ENCODE measurements at regions not wholly inside any gene's neighbourhood (a gene's known extent, or its start where the extent isn't known, plus 50 kb on each side); places are given as distances from the start of the nearest gene placed in this dataset.

DNA sequence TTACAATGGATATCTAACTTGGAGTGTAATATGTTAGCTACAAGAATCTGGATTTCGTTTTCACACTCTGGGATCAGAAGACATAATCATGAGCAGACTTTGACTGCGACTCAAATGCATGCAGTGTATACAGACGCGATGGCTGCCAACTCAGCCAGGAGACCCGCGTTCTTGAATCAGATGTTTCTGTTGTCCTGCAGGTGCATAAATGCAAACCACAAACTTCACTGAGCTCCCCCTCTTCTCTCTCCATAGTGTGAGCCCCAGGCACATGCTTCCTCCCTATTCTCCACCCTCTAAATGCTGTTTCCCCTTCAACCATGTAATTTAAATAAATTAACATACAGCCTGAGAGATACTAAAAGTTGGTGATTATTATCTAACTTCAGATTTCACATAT is 347.9 kb downstream of the DCHS2 start:
- no peaks in the 10 kb centered on the region for H3K4me1 ChIP-seq (ENCODE audit: control insufficient read depth, insufficient read depth, low read length)
- POLR2A ChIA-PET: no interaction called here
- no peaks in the 10 kb centered on the region for H3K36me3 ChIP-seq (ENCODE audit: control insufficient read depth, insufficient read depth, low read length)
- in situ Hi-C loops (cut with HindIII; ENCODE audit: low pct_unique_long_range_greater_than_20kb, low sequenced_read_pairs) (no loop called here), intact Hi-C loops (cut with micrococcal nuclease; ENCODE audit: unreplicated experiment) (no loop called here)
- no peaks in the 10 kb centered on the region for H3K9me3 ChIP-seq (ENCODE audit: control insufficient read depth, insufficient read depth, low read depth, low read length)
- no peak overlapping the region for H3K4me3 ChIP-seq (ENCODE audit: low read depth in 2 of 2, low read length in 2 of 2)
- DNase-seq (ENCODE audit: low read depth, low spot score) (no peak), ATAC-seq (no peak)
- TF ChIP-seq, protein P1, sequence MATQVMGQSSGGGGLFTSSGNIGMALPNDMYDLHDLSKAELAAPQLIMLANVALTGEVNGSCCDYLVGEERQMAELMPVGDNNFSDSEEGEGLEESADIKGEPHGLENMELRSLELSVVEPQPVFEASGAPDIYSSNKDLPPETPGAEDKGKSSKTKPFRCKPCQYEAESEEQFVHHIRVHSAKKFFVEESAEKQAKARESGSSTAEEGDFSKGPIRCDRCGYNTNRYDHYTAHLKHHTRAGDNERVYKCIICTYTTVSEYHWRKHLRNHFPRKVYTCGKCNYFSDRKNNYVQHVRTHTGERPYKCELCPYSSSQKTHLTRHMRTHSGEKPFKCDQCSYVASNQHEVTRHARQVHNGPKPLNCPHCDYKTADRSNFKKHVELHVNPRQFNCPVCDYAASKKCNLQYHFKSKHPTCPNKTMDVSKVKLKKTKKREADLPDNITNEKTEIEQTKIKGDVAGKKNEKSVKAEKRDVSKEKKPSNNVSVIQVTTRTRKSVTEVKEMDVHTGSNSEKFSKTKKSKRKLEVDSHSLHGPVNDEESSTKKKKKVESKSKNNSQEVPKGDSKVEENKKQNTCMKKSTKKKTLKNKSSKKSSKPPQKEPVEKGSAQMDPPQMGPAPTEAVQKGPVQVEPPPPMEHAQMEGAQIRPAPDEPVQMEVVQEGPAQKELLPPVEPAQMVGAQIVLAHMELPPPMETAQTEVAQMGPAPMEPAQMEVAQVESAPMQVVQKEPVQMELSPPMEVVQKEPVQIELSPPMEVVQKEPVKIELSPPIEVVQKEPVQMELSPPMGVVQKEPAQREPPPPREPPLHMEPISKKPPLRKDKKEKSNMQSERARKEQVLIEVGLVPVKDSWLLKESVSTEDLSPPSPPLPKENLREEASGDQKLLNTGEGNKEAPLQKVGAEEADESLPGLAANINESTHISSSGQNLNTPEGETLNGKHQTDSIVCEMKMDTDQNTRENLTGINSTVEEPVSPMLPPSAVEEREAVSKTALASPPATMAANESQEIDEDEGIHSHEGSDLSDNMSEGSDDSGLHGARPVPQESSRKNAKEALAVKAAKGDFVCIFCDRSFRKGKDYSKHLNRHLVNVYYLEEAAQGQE (IDR thresholded peaks at IDR 0.05; ENCODE audit: insufficient read depth in 1 of 2, low read depth in 2 of 2, low read length in 1 of 2): no peak
- TF ChIP-seq SIN3A (IDR thresholded peaks at IDR 0.05; ENCODE audit: borderline replicate concordance, insufficient read depth, low read depth, low read length) (no peak), TCF7L2 (IDR thresholded peaks at IDR 0.05; ENCODE audit: low read depth, low read length) (no peak), POLR2AphosphoS5 (IDR thresholded peaks at IDR 0.05; ENCODE audit: low read depth, low read length) (no peak)
- TF ChIP-seq, protein P2, sequence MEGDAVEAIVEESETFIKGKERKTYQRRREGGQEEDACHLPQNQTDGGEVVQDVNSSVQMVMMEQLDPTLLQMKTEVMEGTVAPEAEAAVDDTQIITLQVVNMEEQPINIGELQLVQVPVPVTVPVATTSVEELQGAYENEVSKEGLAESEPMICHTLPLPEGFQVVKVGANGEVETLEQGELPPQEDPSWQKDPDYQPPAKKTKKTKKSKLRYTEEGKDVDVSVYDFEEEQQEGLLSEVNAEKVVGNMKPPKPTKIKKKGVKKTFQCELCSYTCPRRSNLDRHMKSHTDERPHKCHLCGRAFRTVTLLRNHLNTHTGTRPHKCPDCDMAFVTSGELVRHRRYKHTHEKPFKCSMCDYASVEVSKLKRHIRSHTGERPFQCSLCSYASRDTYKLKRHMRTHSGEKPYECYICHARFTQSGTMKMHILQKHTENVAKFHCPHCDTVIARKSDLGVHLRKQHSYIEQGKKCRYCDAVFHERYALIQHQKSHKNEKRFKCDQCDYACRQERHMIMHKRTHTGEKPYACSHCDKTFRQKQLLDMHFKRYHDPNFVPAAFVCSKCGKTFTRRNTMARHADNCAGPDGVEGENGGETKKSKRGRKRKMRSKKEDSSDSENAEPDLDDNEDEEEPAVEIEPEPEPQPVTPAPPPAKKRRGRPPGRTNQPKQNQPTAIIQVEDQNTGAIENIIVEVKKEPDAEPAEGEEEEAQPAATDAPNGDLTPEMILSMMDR (IDR thresholded peaks at IDR 0.05): no peak
- CTCF ChIA-PET: no interaction called here
- no peaks in the 10 kb centered on the region for H3K27me3 ChIP-seq (ENCODE audit: control insufficient read depth, insufficient read depth, low read length)
- BruUV-seq (replicated peaks): no TSS peak
- no peak overlapping the region for H3K27ac ChIP-seq (ENCODE audit: low read length)

DNA sequence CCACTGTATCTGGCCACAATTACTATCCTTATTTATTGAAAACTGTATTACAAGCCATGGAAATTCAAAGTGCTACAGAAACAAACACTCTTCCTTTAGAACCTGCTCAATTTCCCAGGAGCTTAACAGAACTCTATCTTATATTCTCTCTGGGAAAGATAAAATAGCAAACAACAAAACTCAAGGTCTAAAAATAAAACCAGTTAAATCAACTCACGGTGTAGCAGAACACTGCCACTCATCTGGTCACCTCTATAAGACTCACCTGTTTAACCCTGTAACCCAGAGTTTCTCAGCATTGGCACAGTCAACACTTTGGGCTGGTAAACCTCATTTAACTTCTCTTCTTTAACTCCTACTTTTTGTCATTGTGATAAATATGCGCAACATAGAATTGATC is 348.9 kb downstream of the DCHS2 start:
- ATAC-seq (no peak), DNase-seq (ENCODE audit: low read depth, low spot score) (no peak)
- ChIA-PET POLR2A (no interaction called here), CTCF (no interaction called here)
- Histone ChIP-seq H3K36me3 (ENCODE audit: control insufficient read depth, insufficient read depth, low read length) (no peaks in the 10 kb centered on the region), H3K4me3 (ENCODE audit: low read depth in 2 of 2, low read length in 2 of 2) (no peak overlapping the region), H3K9me3 (ENCODE audit: control insufficient read depth, insufficient read depth, low read depth, low read length) (no peaks in the 10 kb centered on the region), H3K27me3 (ENCODE audit: control insufficient read depth, insufficient read depth, low read length) (no peaks in the 10 kb centered on the region), H3K27ac (ENCODE audit: low read length) (no peak overlapping the region), H3K4me1 (ENCODE audit: control insufficient read depth, insufficient read depth, low read length) (no peaks in the 10 kb centered on the region)
- TF ChIP-seq POLR2AphosphoS5 (IDR thresholded peaks at IDR 0.05; ENCODE audit: low read depth, low read length): no peak
- in situ Hi-C loops (cut with HindIII; ENCODE audit: low pct_unique_long_range_greater_than_20kb, low sequenced_read_pairs): no loop called here
- intact Hi-C loops (cut with micrococcal nuclease; ENCODE audit: unreplicated experiment): no loop called here
- no TSS peak for BruUV-seq (replicated peaks)

DNA sequence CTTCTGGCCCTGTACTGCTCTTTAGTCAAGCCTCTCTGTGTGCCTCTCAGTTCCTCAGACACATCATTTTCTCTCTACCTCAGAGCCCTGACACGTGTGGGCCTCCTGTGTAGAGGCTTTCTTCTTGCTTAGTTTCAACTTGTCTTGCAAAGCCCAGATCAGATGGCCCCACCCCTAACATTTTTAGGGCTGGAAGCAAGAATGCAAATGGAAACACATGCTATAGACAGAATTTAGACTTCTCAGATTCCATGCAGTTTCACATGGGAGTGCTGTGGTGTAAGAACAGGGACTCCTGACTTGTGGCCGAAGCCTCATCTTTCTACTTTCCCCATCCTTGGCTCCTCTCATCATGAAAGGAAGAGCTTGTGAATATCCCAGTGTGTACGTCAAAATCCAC is 350.7 kb downstream of the DCHS2 start:
- CTCF ChIA-PET: no interaction called here
- no peaks in the 10 kb centered on the region for H3K4me1 ChIP-seq (ENCODE audit: control insufficient read depth, insufficient read depth, low read length)
- H3K27me3 ChIP-seq (ENCODE audit: control insufficient read depth, insufficient read depth, low read length): no peaks in the 10 kb centered on the region
- H3K9me3 ChIP-seq (ENCODE audit: control insufficient read depth, insufficient read depth, low read depth, low read length): no peaks in the 10 kb centered on the region
- H3K36me3 ChIP-seq (ENCODE audit: control insufficient read depth, insufficient read depth, low read length): no peaks in the 10 kb centered on the region
- TF ChIP-seq, protein P2 (IDR thresholded peaks at IDR 0.05): no peak
- TF ChIP-seq, protein P1 (IDR thresholded peaks at IDR 0.05; ENCODE audit: insufficient read depth in 1 of 2, low read depth in 2 of 2, low read length in 1 of 2): no peak
- TF ChIP-seq TCF7L2 (IDR thresholded peaks at IDR 0.05; ENCODE audit: low read depth, low read length) (no peak), POLR2AphosphoS5 (IDR thresholded peaks at IDR 0.05; ENCODE audit: low read depth, low read length) (no peak), SIN3A (IDR thresholded peaks at IDR 0.05; ENCODE audit: borderline replicate concordance, insufficient read depth, low read depth, low read length) (no peak)
- no peak overlapping the region for H3K27ac ChIP-seq (ENCODE audit: low read length)
- no peak for DNase-seq (ENCODE audit: low read depth, low spot score)
- BruUV-seq (replicated peaks): no TSS peak
- intact Hi-C loops (cut with micrococcal nuclease; ENCODE audit: unreplicated experiment): no loop called here
- POLR2A ChIA-PET: no interaction called here
- no peak for ATAC-seq
- in situ Hi-C loops (cut with HindIII; ENCODE audit: low pct_unique_long_range_greater_than_20kb, low sequenced_read_pairs): no loop called here
- H3K4me3 ChIP-seq (ENCODE audit: low read depth in 2 of 2, low read length in 2 of 2): no peak overlapping the region
